PC-9 (cell line): ENCODE measurements at regions not wholly inside any gene's neighbourhood (a gene's known extent, or its start where the extent isn't known, plus 50 kb on each side); places are given as distances from the start of the nearest gene placed in this dataset.

Experiments
- BruUV-seq: library from RNA; stranded (reverse); fragments of 400-500 nt; replicated peaks from 2 replicates; lab custom pipeline; 2021; lab: Mats Ljungman, UMichigan
- CTCF ChIA-PET: fragments of 300-600 bp; sonication (Branson Sonifier 250); formaldehyde crosslinking; loops from one replicate; lab custom pipeline; 2022; ENCODE audit warnings: antibody characterized with exemption; lab: Charles Lee
- POLR2A ChIA-PET: fragments of 300-600 bp; sonication (Branson Sonifier 250); formaldehyde crosslinking; loops from one replicate; lab custom pipeline; 2022; ENCODE audit warnings: antibody characterized with exemption; ENCODE audit not compliant: unreplicated experiment; lab: Charles Lee
- DNase-seq, 2 experiments: peaks; one replicate each; pipeline versions ENCODE4 v3.0.0 to v3.0.0-alpha.2; 2015 to 2022; ENCODE audit warnings: mixed read lengths in 1 of 2
- H2AFZ ChIP-seq: fragments of 200-600 bp; sonication (generic); 2 replicates; pipeline ENCODE4 v1.8.1; 2017; ENCODE audit warnings: antibody characterized with exemption
- H3F3A ChIP-seq: fragments of 200-600 bp; sonication (generic); 2 replicates; pipeline ENCODE4 v1.8.1; 2017; ENCODE audit warnings: antibody characterized with exemption, mild to moderate bottlenecking, low read depth; ENCODE audit not compliant: insufficient read depth
- H3K27ac ChIP-seq: fragments of 200-600 bp; sonication (generic); 2 replicates; pipeline ENCODE4 v1.6.1; 2016; ENCODE audit warnings: mixed run types
- H3K27me3 ChIP-seq: fragments of 200-600 bp; sonication (generic); 2 replicates; pipeline ENCODE4 v1.6.1; 2016; ENCODE audit warnings: low read depth, mixed run types; ENCODE audit not compliant: insufficient read depth
- H3K36me3 ChIP-seq: fragments of 200-600 bp; sonication (generic); 2 replicates; pipeline ENCODE4 v1.6.1; 2016; ENCODE audit warnings: low read depth, mixed run types
- H3K4me1 ChIP-seq: fragments of 200-600 bp; sonication (generic); replicated peaks from 2 replicates; pipeline ENCODE4 v1.6.1; 2016; ENCODE audit warnings: mixed run types; ENCODE audit not compliant: insufficient read depth
- H3K4me2 ChIP-seq: fragments of 200-600 bp; sonication (generic); 2 replicates; pipeline ENCODE4 v1.6.1; 2017; ENCODE audit warnings: mixed run types
- H3K4me3 ChIP-seq: fragments of 200-600 bp; sonication (generic); 2 replicates; pipeline ENCODE4 v1.6.1; 2016; ENCODE audit warnings: mixed run types
- H3K79me2 ChIP-seq: fragments of 200-600 bp; sonication (generic); 2 replicates; pipeline ENCODE4 v1.6.1; 2017; ENCODE audit warnings: low read depth, mixed run types
- H3K9me2 ChIP-seq: fragments of 200-600 bp; sonication (generic); 2 replicates; pipeline ENCODE4 v1.8.1; 2017; ENCODE audit warnings: mild to moderate bottlenecking; ENCODE audit not compliant: insufficient read depth
- H3K9me3 ChIP-seq: fragments of 200-600 bp; sonication (generic); 2 replicates; pipeline ENCODE4 v1.8.1; 2016; ENCODE audit warnings: low read depth; ENCODE audit not compliant: insufficient read depth
- H4K20me1 ChIP-seq: fragments of 200-600 bp; sonication (generic); 2 replicates; pipeline ENCODE4 v1.8.1; 2017; ENCODE audit not compliant: insufficient read depth
- EZH2 ChIP-seq: fragments of 200-600 bp; sonication (generic); IDR thresholded peaks from 2 replicates; pipeline ENCODE4 v1.8.0; 2017; ENCODE audit warnings: antibody characterized with exemption, low read depth
- intact Hi-C: fragments of 100-400 bp; cut with micrococcal nuclease; formaldehyde crosslinking; loops from one replicate; pipeline ENCODE4 v1.10.0; 2022; ENCODE audit not compliant: unreplicated experiment
- TF ChIP-seq, protein P1 (sequence below): fragments of 200-600 bp; sonication (generic); conservative IDR thresholded peaks from 2 replicates; pipeline ENCODE4 v1.6.1; 2017; ENCODE audit warnings: mixed run types, antibody characterized with exemption, mild to moderate bottlenecking, moderate library complexity

DNA sequence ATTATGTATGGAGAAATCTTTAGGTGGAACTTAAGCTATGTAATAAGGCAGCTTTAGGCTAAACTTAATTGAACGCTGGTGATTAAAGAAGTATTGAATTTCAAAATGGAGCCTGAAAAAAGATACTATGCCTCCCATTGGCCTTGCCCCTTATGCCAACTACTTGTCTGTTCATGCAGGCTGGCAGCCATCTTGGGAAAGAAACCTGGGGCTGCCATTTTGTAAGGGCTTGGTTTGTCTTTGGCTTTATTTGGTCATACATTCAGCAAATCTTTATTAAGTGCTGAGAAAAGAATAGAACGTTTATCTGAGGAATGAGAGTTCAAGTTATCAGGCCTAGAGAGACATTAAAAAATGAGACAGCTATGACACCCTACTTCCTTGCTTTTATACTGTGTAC, 231.3 kb downstream of the KCNE4 start:
- Histone ChIP-seq H3K27me3 (no peaks in the 10 kb centered on the region), H3K36me3 (no peaks in the 10 kb centered on the region), H4K20me1 (no peaks in the 10 kb centered on the region), H3K27ac (no peak overlapping the region), H3K4me1 (no peaks in the 10 kb centered on the region), H2AFZ (peak overlapping the region; percentile 27), H3F3A (no peaks in the 10 kb centered on the region), H3K4me2 (no peak overlapping the region), H3K4me3 (no peak overlapping the region), H3K9me3 (no peaks in the 10 kb centered on the region; the same call in 1 of the 2 replicates), H3K9me2 (0 out of 2 replicates have a peak, but pooled peaks cover 5% of the 10 kb centered on the region), H3K79me2 (no peaks in the 10 kb centered on the region)
- intact Hi-C loops, result no loop called here
- CTCF ChIA-PET, result interaction anchor here (1.2 kb wide), 1 partner anchor 24 kb away, joined by 3 read pairs; no protein-coding TSS in a partner anchor
- DNase-seq, result no peak
- no TSS peak for BruUV-seq
- TF ChIP-seq, protein P1, sequence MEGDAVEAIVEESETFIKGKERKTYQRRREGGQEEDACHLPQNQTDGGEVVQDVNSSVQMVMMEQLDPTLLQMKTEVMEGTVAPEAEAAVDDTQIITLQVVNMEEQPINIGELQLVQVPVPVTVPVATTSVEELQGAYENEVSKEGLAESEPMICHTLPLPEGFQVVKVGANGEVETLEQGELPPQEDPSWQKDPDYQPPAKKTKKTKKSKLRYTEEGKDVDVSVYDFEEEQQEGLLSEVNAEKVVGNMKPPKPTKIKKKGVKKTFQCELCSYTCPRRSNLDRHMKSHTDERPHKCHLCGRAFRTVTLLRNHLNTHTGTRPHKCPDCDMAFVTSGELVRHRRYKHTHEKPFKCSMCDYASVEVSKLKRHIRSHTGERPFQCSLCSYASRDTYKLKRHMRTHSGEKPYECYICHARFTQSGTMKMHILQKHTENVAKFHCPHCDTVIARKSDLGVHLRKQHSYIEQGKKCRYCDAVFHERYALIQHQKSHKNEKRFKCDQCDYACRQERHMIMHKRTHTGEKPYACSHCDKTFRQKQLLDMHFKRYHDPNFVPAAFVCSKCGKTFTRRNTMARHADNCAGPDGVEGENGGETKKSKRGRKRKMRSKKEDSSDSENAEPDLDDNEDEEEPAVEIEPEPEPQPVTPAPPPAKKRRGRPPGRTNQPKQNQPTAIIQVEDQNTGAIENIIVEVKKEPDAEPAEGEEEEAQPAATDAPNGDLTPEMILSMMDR, result no peak
- no peak for TF ChIP-seq EZH2
- POLR2A ChIA-PET, result interaction anchor here (0.6 kb wide), 1 partner anchor 13 kb away, joined by 3 read pairs; no protein-coding TSS in a partner anchor

DNA sequence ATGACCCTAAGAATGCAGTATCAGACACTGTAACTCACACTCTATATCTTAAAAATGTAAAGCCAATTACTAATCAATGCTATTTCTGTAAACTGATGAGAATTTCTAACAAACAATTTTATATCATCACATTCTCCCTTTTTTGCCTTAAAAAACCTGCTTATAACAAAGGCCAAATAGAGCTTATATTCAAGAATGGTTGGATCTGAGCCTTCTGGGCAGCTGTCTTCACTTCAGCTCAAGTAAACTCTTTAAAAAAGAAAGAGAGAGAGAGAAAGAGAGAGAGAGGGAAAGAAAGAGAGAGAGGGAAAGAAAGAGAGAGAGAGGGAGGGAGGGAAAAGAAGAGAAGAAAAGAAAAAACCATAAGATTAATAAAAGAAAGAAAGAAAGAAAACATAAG, 231.8 kb downstream of the KCNE4 start:
- Histone ChIP-seq H4K20me1 (no peaks in the 10 kb centered on the region), H3K9me2 (0 out of 2 replicates have a peak, but pooled peaks cover 5% of the 10 kb centered on the region), H3K79me2 (no peaks in the 10 kb centered on the region), H2AFZ (no peak overlapping the region; the same call in 1 of the 2 replicates), H3K27me3 (no peaks in the 10 kb centered on the region), H3F3A (no peaks in the 10 kb centered on the region), H3K4me3 (no peak overlapping the region), H3K36me3 (no peaks in the 10 kb centered on the region), H3K4me2 (no peak overlapping the region), H3K4me1 (no peaks in the 10 kb centered on the region), H3K9me3 (no peaks in the 10 kb centered on the region; the same call in 1 of the 2 replicates), H3K27ac (no peak overlapping the region)
- DNase-seq, result no peak
- CTCF ChIA-PET, result interaction anchor here (1.2 kb wide), 1 partner anchor 24 kb away, joined by 3 read pairs; no protein-coding TSS in a partner anchor
- intact Hi-C loops, result no loop called here
- no peak for TF ChIP-seq EZH2
- TF ChIP-seq, protein P1, result no peak
- POLR2A ChIA-PET, result interaction anchor here (0.6 kb wide), 1 partner anchor 13 kb away, joined by 3 read pairs; no protein-coding TSS in a partner anchor
- no TSS peak for BruUV-seq

DNA sequence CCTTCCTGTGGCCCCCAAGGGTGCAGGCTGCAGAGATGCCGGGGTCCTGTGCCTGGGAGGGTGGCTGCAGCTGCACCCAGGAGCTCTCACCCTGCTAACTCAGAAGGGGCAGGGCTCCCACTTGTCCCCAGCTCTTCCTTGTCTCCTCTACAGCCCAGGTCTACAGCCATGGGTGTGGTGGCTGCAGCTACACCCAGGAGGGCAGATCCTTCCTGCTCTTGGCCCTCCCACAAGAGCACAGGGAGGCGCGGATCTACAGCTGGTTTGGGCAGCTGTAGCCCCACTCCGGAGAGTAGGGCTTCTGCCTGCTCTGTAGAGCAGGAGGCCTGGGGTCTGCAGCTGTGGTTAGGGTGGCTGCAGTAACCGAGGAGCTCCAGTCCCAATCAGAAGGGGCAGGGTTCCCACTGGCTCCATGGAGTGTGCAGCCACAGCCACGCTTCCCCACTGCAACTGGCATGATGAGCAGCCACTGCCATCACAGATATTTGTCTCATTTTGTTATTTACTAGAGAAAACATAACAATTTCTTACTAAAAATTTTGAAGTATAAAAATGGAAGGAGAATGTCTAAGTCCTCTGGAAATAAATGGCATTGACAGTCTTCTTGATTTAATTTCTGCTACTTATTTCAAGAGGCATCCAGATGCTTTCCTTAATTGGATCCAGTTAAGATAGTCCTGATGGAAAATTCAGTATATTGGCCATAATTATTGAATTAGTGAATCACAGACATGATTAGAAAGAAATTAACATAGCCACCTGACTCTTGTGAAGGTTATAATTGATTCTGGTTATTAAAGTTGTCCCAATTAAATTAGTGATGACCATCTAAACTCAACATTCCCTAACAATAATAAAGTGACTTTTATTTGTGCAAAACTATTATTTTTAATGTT, 233.6 kb downstream of the KCNE4 start:
- DNase-seq, result no peak
- Histone ChIP-seq H3F3A (no peaks in the 10 kb centered on the region), H4K20me1 (no peaks in the 10 kb centered on the region), H3K4me2 (no peak overlapping the region), H3K9me3 (no peaks in the 10 kb centered on the region; the same call in 1 of the 2 replicates), H3K9me2 (0 out of 2 replicates have a peak, but pooled peaks cover 5% of the 10 kb centered on the region), H3K79me2 (no peaks in the 10 kb centered on the region), H3K4me3 (no peak overlapping the region), H2AFZ (no peak overlapping the region), H3K27ac (no peak overlapping the region), H3K36me3 (no peaks in the 10 kb centered on the region), H3K4me1 (no peaks in the 10 kb centered on the region), H3K27me3 (no peaks in the 10 kb centered on the region)
- intact Hi-C loops, result no loop called here
- TF ChIP-seq, protein P1, result no peak
- TF ChIP-seq EZH2, result no peak
- CTCF ChIA-PET, result no interaction called here
- no TSS peak for BruUV-seq
- POLR2A ChIA-PET, result no interaction called here
